NCI-H146 (cell line): ENCODE measurements at regions not wholly inside any gene's neighbourhood (a gene's known extent, or its start where the extent isn't known, plus 50 kb on each side); places are given as distances from the start of the nearest gene placed in this dataset.
"Not testable (repeated sequence)": the region's sequence is repeated elsewhere in the genome, so short reads cannot be mapped to it uniquely, and the experiment has no call there.

Source experiments
- DNase-seq: peaks from one replicate; lab custom pipeline; 2025; lab: John Stamatoyannopoulos, UW

- DNase-seq: no peak
Measured at GRCh38 chr3:44132061-44132460, 109.6 kb upstream of the TOPAZ1 start.

GRCh38 chr3:44132593-44132992 lies 109.1 kb upstream of the TOPAZ1 start:
- DNase-seq: no peak

- no peak for DNase-seq
Measured at GRCh38 chr3:44136421-44136820, 105.3 kb upstream of the TOPAZ1 start.

GRCh38 chr3:44146073-44146472 lies 95.6 kb upstream of the TOPAZ1 start:
- no peak for DNase-seq

- no peak for DNase-seq
Measured at GRCh38 chr3:44159696-44160300, 81.9 kb upstream of the TOPAZ1 start.

- DNase-seq: no peak
Measured at GRCh38 chr3:44160818-44161217, 80.9 kb upstream of the TOPAZ1 start.

GRCh38 chr3:44171891-44172290 lies 69.8 kb upstream of the TOPAZ1 start:
- DNase-seq: no peak

- DNase-seq: not testable (repeated sequence)
Measured at GRCh38 chr3:44172701-44173100, 69.0 kb upstream of the TOPAZ1 start.

GRCh38 chr3:44173263-44173662 lies 68.4 kb upstream of the TOPAZ1 start:
- DNase-seq: no peak

GRCh38 chr3:44175070-44175469 lies 66.6 kb upstream of the TOPAZ1 start:
- no peak for DNase-seq

GRCh38 chr3:44179246-44179645 lies 62.4 kb upstream of the TOPAZ1 start:
- DNase-seq: no peak

- DNase-seq: no peak
Measured at GRCh38 chr3:44184319-44184953, 57.2 kb upstream of the TOPAZ1 start.

GRCh38 chr3:44185396-44185915 lies 56.2 kb upstream of the TOPAZ1 start:
- no peak for DNase-seq

- no peak for DNase-seq
Measured at GRCh38 chr3:44186111-44186672, 55.5 kb upstream of the TOPAZ1 start.

GRCh38 chr3:44186712-44187111 lies 55.0 kb upstream of the TOPAZ1 start:
- no peak for DNase-seq
